ENCODE measurements at regions not wholly inside any gene's neighbourhood (a gene's known extent, or its start where the extent isn't known, plus 50 kb on each side); places are given as distances from the start of the nearest gene placed in this dataset.

DNA sequence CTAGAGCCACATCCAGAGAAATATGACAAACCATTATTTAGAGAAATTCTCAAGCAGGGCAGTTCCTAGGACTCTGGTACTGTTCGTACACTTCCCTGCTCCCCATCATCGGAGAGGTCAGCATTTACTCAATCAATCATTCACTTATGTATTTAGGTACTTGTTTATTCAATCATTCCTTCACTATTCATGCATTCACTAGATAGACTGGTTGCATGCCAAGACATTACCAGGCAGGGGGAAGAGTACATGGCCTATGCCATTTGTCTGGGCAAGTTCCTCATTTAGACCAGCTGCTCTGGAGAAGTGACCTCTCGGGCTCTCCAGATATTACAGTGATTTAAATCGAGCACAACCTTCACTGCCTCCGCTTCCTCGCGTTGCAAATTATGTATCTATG is 603.4 kb downstream of the KCNJ2 start:
- no peaks in the 10 kb centered on the region for H3K36me3 ChIP-seq (replicated peaks; ENCODE audit: insufficient read depth, low read depth)
- no peak for DNase-seq (ENCODE audit: low spot score)
- H3K9me3 ChIP-seq (ENCODE audit: low read depth) = no peaks in the 10 kb centered on the region
- no peaks in the 10 kb centered on the region for H3K9me2 ChIP-seq (replicated peaks; ENCODE audit: insufficient read depth)
- TF ChIP-seq, protein P1, sequence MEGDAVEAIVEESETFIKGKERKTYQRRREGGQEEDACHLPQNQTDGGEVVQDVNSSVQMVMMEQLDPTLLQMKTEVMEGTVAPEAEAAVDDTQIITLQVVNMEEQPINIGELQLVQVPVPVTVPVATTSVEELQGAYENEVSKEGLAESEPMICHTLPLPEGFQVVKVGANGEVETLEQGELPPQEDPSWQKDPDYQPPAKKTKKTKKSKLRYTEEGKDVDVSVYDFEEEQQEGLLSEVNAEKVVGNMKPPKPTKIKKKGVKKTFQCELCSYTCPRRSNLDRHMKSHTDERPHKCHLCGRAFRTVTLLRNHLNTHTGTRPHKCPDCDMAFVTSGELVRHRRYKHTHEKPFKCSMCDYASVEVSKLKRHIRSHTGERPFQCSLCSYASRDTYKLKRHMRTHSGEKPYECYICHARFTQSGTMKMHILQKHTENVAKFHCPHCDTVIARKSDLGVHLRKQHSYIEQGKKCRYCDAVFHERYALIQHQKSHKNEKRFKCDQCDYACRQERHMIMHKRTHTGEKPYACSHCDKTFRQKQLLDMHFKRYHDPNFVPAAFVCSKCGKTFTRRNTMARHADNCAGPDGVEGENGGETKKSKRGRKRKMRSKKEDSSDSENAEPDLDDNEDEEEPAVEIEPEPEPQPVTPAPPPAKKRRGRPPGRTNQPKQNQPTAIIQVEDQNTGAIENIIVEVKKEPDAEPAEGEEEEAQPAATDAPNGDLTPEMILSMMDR (IDR thresholded peaks at IDR 0.05; ENCODE audit: poor library complexity) = no peak
- TF ChIP-seq EZH2 (IDR thresholded peaks at IDR 0.05; ENCODE audit: borderline replicate concordance) (no peak), EZH2phosphoT487 (IDR thresholded peaks at IDR 0.05; ENCODE audit: low read depth, severe bottlenecking, unreplicated experiment) (no peak)
- H3K4me3 ChIP-seq = no peak overlapping the region
- H3K27ac ChIP-seq = no peak overlapping the region
- no peaks in the 10 kb centered on the region for H3K4me1 ChIP-seq (ENCODE audit: insufficient read depth)
- no peak overlapping the region for H2AFZ ChIP-seq
- WGBS (ENCODE audit: low lambda C conversion rate, missing lambda C conversion rate) = 90% methylated on average over 7 of the region's 7 CpGs
- no peak overlapping the region for H3K4me2 ChIP-seq
- no peaks in the 10 kb centered on the region for H3K27me3 ChIP-seq
- no peaks in the 10 kb centered on the region for H4K20me1 ChIP-seq (ENCODE audit: insufficient read depth, poor library complexity, severe bottlenecking)
- no peaks in the 10 kb centered on the region for H3K79me2 ChIP-seq

DNA sequence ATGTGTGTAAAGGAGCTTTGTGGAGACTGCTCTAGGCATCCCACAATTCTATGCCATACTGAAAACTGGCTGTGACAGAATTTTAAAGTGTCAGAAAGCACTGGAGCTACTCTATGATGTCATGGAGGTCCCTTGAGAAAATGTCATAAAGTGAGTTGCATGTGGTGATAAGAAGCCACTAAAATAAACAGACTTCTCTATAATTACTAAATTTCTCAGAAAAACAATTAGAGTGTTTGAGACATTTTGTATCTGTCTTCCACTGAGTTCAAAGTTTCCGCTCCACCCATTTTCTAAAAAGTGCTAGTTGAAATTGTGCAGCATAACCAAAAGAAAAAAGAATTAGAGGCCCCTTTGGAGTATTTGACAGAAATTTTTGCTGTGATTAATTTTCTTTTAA is 603.9 kb downstream of the KCNJ2 start:
- Histone ChIP-seq H3K27me3 (no peaks in the 10 kb centered on the region), H3K9me2 (replicated peaks; ENCODE audit: insufficient read depth) (no peaks in the 10 kb centered on the region), H4K20me1 (ENCODE audit: insufficient read depth, poor library complexity, severe bottlenecking) (no peaks in the 10 kb centered on the region), H3K9me3 (ENCODE audit: low read depth) (no peaks in the 10 kb centered on the region), H3K79me2 (no peaks in the 10 kb centered on the region), H2AFZ (no peak overlapping the region), H3K4me1 (ENCODE audit: insufficient read depth) (no peaks in the 10 kb centered on the region), H3K4me3 (no peak overlapping the region), H3K27ac (no peak overlapping the region), H3K4me2 (no peak overlapping the region), H3K36me3 (replicated peaks; ENCODE audit: insufficient read depth, low read depth) (no peaks in the 10 kb centered on the region)
- no peak for DNase-seq (ENCODE audit: low spot score)
- 96% methylated on average over 1 of the region's 1 CpG for WGBS (ENCODE audit: low lambda C conversion rate, missing lambda C conversion rate)
- no peak for TF ChIP-seq EZH2phosphoT487 (IDR thresholded peaks at IDR 0.05; ENCODE audit: low read depth, severe bottlenecking, unreplicated experiment)
- no peak for TF ChIP-seq EZH2 (IDR thresholded peaks at IDR 0.05; ENCODE audit: borderline replicate concordance)
- TF ChIP-seq, protein P1 (IDR thresholded peaks at IDR 0.05; ENCODE audit: poor library complexity) = no peak

DNA sequence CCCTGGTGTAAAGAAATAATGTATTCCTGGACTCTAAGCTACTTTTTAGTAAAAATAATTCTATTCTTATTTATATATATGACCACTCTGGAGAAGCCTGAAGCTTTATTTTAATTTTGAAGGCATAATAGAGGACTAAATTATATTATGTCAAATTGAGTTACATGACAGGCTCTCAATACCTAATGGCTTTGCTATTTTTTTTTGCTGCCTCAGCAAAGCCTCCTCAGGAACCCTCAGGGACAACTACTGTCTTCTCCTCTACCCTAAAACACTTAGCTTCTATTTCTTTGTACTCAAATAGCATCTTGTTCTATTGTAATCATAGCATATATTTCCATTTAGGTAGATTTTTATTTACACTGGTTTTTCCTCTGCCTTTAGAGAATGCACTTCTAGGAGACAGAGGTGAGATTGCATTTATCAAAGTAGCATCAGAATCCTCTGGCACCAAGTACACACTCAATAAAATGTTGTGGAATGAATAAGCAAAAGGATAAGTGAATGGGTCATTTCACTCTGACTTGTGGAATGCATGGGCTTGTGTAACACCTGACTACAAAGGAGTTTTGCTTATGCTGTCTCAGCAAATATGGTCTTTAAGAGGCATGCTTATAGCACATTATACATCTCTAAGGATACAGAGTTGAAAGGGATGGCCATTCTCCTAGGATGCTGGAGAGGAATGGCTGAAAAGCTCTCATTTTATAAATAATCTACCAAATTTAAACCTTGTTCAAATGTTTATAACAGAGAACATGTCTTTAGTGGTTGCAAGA is 605.2 kb downstream of the KCNJ2 start:
- no peak for DNase-seq (ENCODE audit: low spot score)

More for the DNA sequence above, 605.2 kb downstream of the KCNJ2 start:
- Histone ChIP-seq H3K27me3 (no peaks in the 10 kb centered on the region), H3K36me3 (replicated peaks; ENCODE audit: insufficient read depth, low read depth) (no peaks in the 10 kb centered on the region), H2AFZ (no peak overlapping the region), H3K4me3 (no peak overlapping the region), H3K27ac (no peak overlapping the region), H3K4me2 (no peak overlapping the region), H3K9me2 (replicated peaks; ENCODE audit: insufficient read depth) (no peaks in the 10 kb centered on the region), H3K4me1 (ENCODE audit: insufficient read depth) (no peaks in the 10 kb centered on the region), H3K9me3 (ENCODE audit: low read depth) (no peaks in the 10 kb centered on the region), H3K79me2 (no peaks in the 10 kb centered on the region), H4K20me1 (ENCODE audit: insufficient read depth, poor library complexity, severe bottlenecking) (no peaks in the 10 kb centered on the region)
- TF ChIP-seq, protein P1 (IDR thresholded peaks at IDR 0.05; ENCODE audit: poor library complexity) = no peak
- TF ChIP-seq EZH2 (IDR thresholded peaks at IDR 0.05; ENCODE audit: borderline replicate concordance) = no peak
- no peak for TF ChIP-seq EZH2phosphoT487 (IDR thresholded peaks at IDR 0.05; ENCODE audit: low read depth, severe bottlenecking, unreplicated experiment)

All from hepatocyte (in vitro differentiated cells).